GM12878 (cell line): ENCODE measurements at regions not wholly inside any gene's neighbourhood (a gene's known extent, or its start where the extent isn't known, plus 50 kb on each side); places are given as distances from the start of the nearest gene placed in this dataset.

Experiments
- ATAC-seq: fragments of 200-7000 bp; cut with Tn5 transposase; 3 replicates; pipeline ENCODE4 v1.9.1; 2020; ENCODE audit warnings: mild to moderate bottlenecking, moderate library complexity
- BruUV-seq: library from RNA; stranded (reverse); fragments of 400-500 nt; replicated peaks from 2 replicates; lab custom pipeline; 2021; lab: Mats Ljungman, UMichigan
- CTCF ChIA-PET: fragments of 300-600 bp; sonication (Branson Sonifier 250); formaldehyde crosslinking; extraction: SDS; loops from one replicate; lab custom pipeline; 2021; ENCODE audit warnings: inconsistent platforms; lab: Yijun Ruan, JAX
- POLR2A ChIA-PET: fragments of 350-600 bp; formaldehyde crosslinking; extraction: SDS; loops from one replicate; lab custom pipeline; 2021; ENCODE audit warnings: inconsistent platforms; lab: Charles Lee
- RAD21 ChIA-PET: fragments of 300-600 bp; sonication (Branson Sonifier 250); formaldehyde crosslinking; loops from one replicate; lab custom pipeline; 2023; ENCODE audit warnings: antibody characterized with exemption; ENCODE audit not compliant: unreplicated experiment; lab: Charles Lee
- SMC1A ChIA-PET: fragments of 300-600 bp; sonication (Branson Sonifier 250); formaldehyde crosslinking; loops from one replicate; lab custom pipeline; 2023; ENCODE audit not compliant: unreplicated experiment, uncharacterized antibody; lab: Charles Lee
- DNase-seq: peaks from one replicate; pipeline ENCODE4 v3.0.0-alpha.2; 2011; ENCODE audit warnings: low read depth, low spot score
- FAIRE-seq: peaks from 3 replicates; lab custom pipeline; 2011; peaks lifted over from hg19 to GRCh38; lab: Jason Lieb, UNC
- H2AFZ ChIP-seq: 2 replicates; pipeline ENCODE4 v1.6.0; 2011; ENCODE audit warnings: low read depth, low read length, control low read depth; ENCODE audit not compliant: control insufficient read depth
- H3K27ac ChIP-seq: 2 replicates; pipeline ENCODE4 v1.5.1; 2011; ENCODE audit warnings: control low read depth; ENCODE audit not compliant: control insufficient read depth, insufficient read depth
- H3K27me3 ChIP-seq, 2 experiments: replicated peaks in 1 of 2; 2 replicates each; pipeline versions ENCODE4 v1.6.0 to v1.6.1; 2011; ENCODE audit warnings: low read length in 1 of 2; ENCODE audit not compliant: control insufficient read depth in 2 of 2, insufficient read depth in 2 of 2
- H3K36me3 ChIP-seq, 2 experiments: 2 replicates each; pipeline ENCODE4 v1.5.1; 2011; ENCODE audit warnings: low read length in 1 of 2; ENCODE audit not compliant: control insufficient read depth in 2 of 2, insufficient read depth in 2 of 2
- H3K4me1 ChIP-seq: 2 replicates; pipeline ENCODE4 v1.6.1; 2011; ENCODE audit warnings: mild to moderate bottlenecking, low read length, moderate library complexity, mixed read lengths; ENCODE audit not compliant: control insufficient read depth, insufficient read depth
- H3K4me2 ChIP-seq: 2 replicates; pipeline ENCODE4 v1.6.0; 2011; ENCODE audit warnings: control low read depth; ENCODE audit not compliant: control insufficient read depth, insufficient read depth
- H3K4me3 ChIP-seq: fragments of 200-600 bp; sonication (generic); 2 replicates; pipeline ENCODE4 v1.5.1; 2016
- H3K79me2 ChIP-seq: 2 replicates; pipeline ENCODE4 v1.6.0; 2011; ENCODE audit warnings: low read length; ENCODE audit not compliant: control insufficient read depth, insufficient read depth
- H3K9ac ChIP-seq: 2 replicates; pipeline ENCODE4 v1.8.0; 2011; ENCODE audit warnings: low read length, control low read depth, mixed read lengths; ENCODE audit not compliant: control insufficient read depth, insufficient read depth
- H3K9me3 ChIP-seq: replicated peaks from 3 replicates; pipeline ENCODE4 v1.5.1; 2011; ENCODE audit warnings: mild to moderate bottlenecking, low read length; ENCODE audit not compliant: control insufficient read depth, insufficient read depth
- H4K20me1 ChIP-seq: 2 replicates; pipeline ENCODE4 v1.6.0; 2011; ENCODE audit not compliant: control insufficient read depth, insufficient read depth
- ATF2 ChIP-seq: IDR thresholded peaks from 2 replicates; pipeline ENCODE4 v1.6.1; 2012; ENCODE audit warnings: low read length, inconsistent platforms
- ATF7 ChIP-seq: fragments of 450-650 bp; IDR thresholded peaks from 2 replicates; pipeline ENCODE4 v1.6.1; 2016; ENCODE audit warnings: low read depth, mild to moderate bottlenecking
- BCL11A ChIP-seq: IDR thresholded peaks from 2 replicates; pipeline ENCODE4 v1.6.1; 2011; ENCODE audit warnings: low read depth, low read length
- CBX3 ChIP-seq: fragments of 200-600 bp; sonication (generic); IDR thresholded peaks from 2 replicates; pipeline ENCODE4 v1.6.1; 2016; ENCODE audit warnings: low read depth, borderline replicate concordance
- CBX5 ChIP-seq: sonication (generic); IDR thresholded peaks from 2 replicates; pipeline ENCODE4 v1.6.1; 2016; ENCODE audit warnings: low read depth, moderate library complexity, mild to moderate bottlenecking, inconsistent platforms
- FOXM1 ChIP-seq: IDR thresholded peaks from 2 replicates; pipeline ENCODE4 v1.6.1; 2012; ENCODE audit warnings: low read depth, mild to moderate bottlenecking, inconsistent platforms, low read length, moderate library complexity
- JUND ChIP-seq: IDR thresholded peaks from 2 replicates; pipeline ENCODE4 v1.6.1; 2012; ENCODE audit warnings: low read depth, mild to moderate bottlenecking, low read length, improper control_type of control experiment, moderate library complexity
- LARP7 ChIP-seq: fragments of 450-650 bp; IDR thresholded peaks from 2 replicates; pipeline ENCODE4 v1.6.1; 2017; ENCODE audit warnings: mild to moderate bottlenecking
- PAX8 ChIP-seq: fragments of 450-650 bp; IDR thresholded peaks from 2 replicates; pipeline ENCODE4 v1.6.1; 2017; ENCODE audit warnings: mild to moderate bottlenecking, moderate library complexity
- POU2F2 ChIP-seq: IDR thresholded peaks from 3 replicates; pipeline ENCODE4 v1.6.1; 2011; ENCODE audit warnings: low read depth, mild to moderate bottlenecking, low read length, borderline replicate concordance
- RAD21 ChIP-seq: IDR thresholded peaks from 2 replicates; pipeline ENCODE4 v1.6.1; 2011; ENCODE audit warnings: mild to moderate bottlenecking, low read depth, low read length, moderate library complexity; ENCODE audit not compliant: insufficient read depth
- RBBP5 ChIP-seq: fragments of 200-600 bp; sonication (generic); conservative IDR thresholded peaks from 2 replicates; pipeline ENCODE4 v1.6.1; 2016
- SMAD5 ChIP-seq: IDR thresholded peaks from 2 replicates; pipeline ENCODE4 v1.6.1; 2016; ENCODE audit warnings: antibody characterized with exemption, low read depth
- SREBF2 ChIP-seq: IDR thresholded peaks from 2 replicates; pipeline ENCODE4 v1.6.1; 2012; ENCODE audit warnings: mild to moderate bottlenecking, low read length
- SUZ12 ChIP-seq: fragments of 200-600 bp; sonication (generic); IDR thresholded peaks from one replicate; pipeline ENCODE4 v1.6.1; 2018; ENCODE audit warnings: antibody characterized with exemption, mild to moderate bottlenecking; ENCODE audit not compliant: unreplicated experiment
- TBL1XR1 ChIP-seq: IDR thresholded peaks from 2 replicates; pipeline ENCODE4 v1.6.1; 2012; ENCODE audit warnings: low read depth, low read length, improper control_type of control experiment
- TCF12 ChIP-seq: IDR thresholded peaks from 2 replicates; pipeline ENCODE4 v1.6.1; 2011; ENCODE audit warnings: low read depth, mild to moderate bottlenecking, low read length
- WGBS: methylation state at CpG from one replicate; pipeline ENCODE4 v1.1.6; 2016; ENCODE audit warnings: low lambda C conversion rate; ENCODE audit not compliant: insufficient replicate concordance, insufficient coverage; ENCODE audit errors: missing lambda C conversion rate; 5-methylcytosine and 5-hydroxymethylcytosine counted together
- in situ Hi-C: fragments of 300-500 bp; cut with MboI; formaldehyde crosslinking; loops from 9 replicates; pipeline ENCODE4 v1.14.3; 2018; ENCODE audit warnings: mixed read lengths
- intact Hi-C: fragments of 100-400 bp; cut with micrococcal nuclease; formaldehyde crosslinking; loops from one replicate; pipeline ENCODE4 v1.14.2; 2022; ENCODE audit not compliant: unreplicated experiment
- TF ChIP-seq, protein P1 (sequence below): fragments of 450-650 bp; IDR thresholded peaks from 2 replicates; pipeline ENCODE4 v1.6.1; 2017; ENCODE audit warnings: low read depth, mild to moderate bottlenecking, moderate library complexity
- TF ChIP-seq, protein P2 (sequence below): IDR thresholded peaks from 2 replicates; pipeline ENCODE4 v1.6.1; 2011; ENCODE audit warnings: mild to moderate bottlenecking, low read depth, low read length, moderate library complexity; ENCODE audit not compliant: insufficient replicate concordance

DNA sequence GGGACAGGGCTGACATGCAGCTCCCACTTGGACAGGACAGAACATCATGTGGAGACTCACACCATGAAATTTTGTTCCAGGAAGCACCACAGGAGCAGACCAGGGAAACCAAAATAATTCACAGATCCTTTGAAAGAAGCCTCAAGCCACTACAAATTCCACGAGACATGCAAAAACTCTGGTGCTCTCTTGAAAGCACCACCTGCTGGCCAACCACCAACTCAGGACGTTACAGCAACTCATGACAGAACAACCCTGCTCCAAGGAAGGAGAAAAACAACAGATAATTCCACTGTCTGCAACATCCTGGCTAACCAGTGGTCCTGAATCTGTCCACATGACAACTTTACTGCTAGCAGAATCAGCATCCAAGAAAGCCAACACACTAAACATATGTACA, 516.0 kb downstream of the SPATA31D1 start (continued):
- TF ChIP-seq ATF2 (no peak), LARP7 (no peak), CBX3 (no peak)
- TF ChIP-seq, protein P1, sequence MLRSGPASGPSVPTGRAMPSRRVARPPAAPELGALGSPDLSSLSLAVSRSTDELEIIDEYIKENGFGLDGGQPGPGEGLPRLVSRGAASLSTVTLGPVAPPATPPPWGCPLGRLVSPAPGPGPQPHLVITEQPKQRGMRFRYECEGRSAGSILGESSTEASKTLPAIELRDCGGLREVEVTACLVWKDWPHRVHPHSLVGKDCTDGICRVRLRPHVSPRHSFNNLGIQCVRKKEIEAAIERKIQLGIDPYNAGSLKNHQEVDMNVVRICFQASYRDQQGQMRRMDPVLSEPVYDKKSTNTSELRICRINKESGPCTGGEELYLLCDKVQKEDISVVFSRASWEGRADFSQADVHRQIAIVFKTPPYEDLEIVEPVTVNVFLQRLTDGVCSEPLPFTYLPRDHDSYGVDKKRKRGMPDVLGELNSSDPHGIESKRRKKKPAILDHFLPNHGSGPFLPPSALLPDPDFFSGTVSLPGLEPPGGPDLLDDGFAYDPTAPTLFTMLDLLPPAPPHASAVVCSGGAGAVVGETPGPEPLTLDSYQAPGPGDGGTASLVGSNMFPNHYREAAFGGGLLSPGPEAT = no peak
- TF ChIP-seq, protein P2, sequence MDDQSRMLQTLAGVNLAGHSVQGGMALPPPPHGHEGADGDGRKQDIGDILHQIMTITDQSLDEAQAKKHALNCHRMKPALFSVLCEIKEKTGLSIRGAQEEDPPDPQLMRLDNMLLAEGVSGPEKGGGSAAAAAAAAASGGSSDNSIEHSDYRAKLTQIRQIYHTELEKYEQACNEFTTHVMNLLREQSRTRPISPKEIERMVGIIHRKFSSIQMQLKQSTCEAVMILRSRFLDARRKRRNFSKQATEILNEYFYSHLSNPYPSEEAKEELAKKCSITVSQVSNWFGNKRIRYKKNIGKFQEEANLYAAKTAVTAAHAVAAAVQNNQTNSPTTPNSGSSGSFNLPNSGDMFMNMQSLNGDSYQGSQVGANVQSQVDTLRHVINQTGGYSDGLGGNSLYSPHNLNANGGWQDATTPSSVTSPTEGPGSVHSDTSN = no peak

GRCh38 chr9:82511626-82512025, 523.1 kb downstream of the SPATA31D1 start:
- CTCF ChIA-PET = no interaction called here
- TF ChIP-seq FOXM1 = no peak
- no peak for TF ChIP-seq RAD21
- no peak for TF ChIP-seq SMAD5
- TF ChIP-seq BCL11A = no peak
- no peak for TF ChIP-seq TBL1XR1
- no peak for TF ChIP-seq JUND
- no peak for TF ChIP-seq TCF12
- no peak for TF ChIP-seq SUZ12
- TF ChIP-seq SREBF2 = no peak
- no peak for TF ChIP-seq CBX5
- no peak for TF ChIP-seq PAX8
- TF ChIP-seq RBBP5 = no peak
- no peak for TF ChIP-seq POU2F2
- no peak for TF ChIP-seq ATF7

More at GRCh38 chr9:82511626-82512025, 523.1 kb downstream of the SPATA31D1 start:
- no peak overlapping the region for H3K4me3 ChIP-seq
- no peak overlapping the region for H3K27ac ChIP-seq
- no peaks in the 10 kb centered on the region for H4K20me1 ChIP-seq
- no peaks in the 10 kb centered on the region for H3K27me3 ChIP-seq
- 29% methylated on average over 7 of the region's 7 CpGs for WGBS
- no peak overlapping the region for H2AFZ ChIP-seq
- no peak overlapping the region for H3K4me2 ChIP-seq
- H3K9me3 ChIP-seq = no peaks in the 10 kb centered on the region
- no peak for FAIRE-seq
- in situ Hi-C loops = loop anchor here (5.0 kb wide), 1 partner anchor 49 kb away; no protein-coding TSS in a partner anchor
- H3K9ac ChIP-seq = no peak overlapping the region
- ChIA-PET POLR2A (no interaction called here), RAD21 (no interaction called here), SMC1A (no interaction called here)
- H3K79me2 ChIP-seq = no peaks in the 10 kb centered on the region
- no peaks in the 10 kb centered on the region for H3K4me1 ChIP-seq
- no peak for ATAC-seq
- intact Hi-C loops = no loop called here
- H3K36me3 ChIP-seq = no peaks in the 10 kb centered on the region
- no peak for DNase-seq
- BruUV-seq = no TSS peak
